SK-N-SH (cell line): ENCODE measurements at regions not wholly inside any gene's neighbourhood (a gene's known extent, or its start where the extent isn't known, plus 50 kb on each side); places are given as distances from the start of the nearest gene placed in this dataset.

Source experiments
- CTCF ChIA-PET: fragments of 300-600, 350-600 bp; formaldehyde crosslinking; extraction: SDS; loops from one replicate; lab custom pipeline; 2021; lab: Yijun Ruan, JAX
- POLR2A ChIA-PET: fragments of 350-600 bp; sonication (Branson Sonifier 250); formaldehyde crosslinking; extraction: SDS; loops from one replicate; lab custom pipeline; 2020; ENCODE audit warnings: antibody characterized with exemption, inconsistent platforms; lab: Yijun Ruan, JAX
- DNase-seq: peaks from one replicate; pipeline ENCODE4 v3.0.0; 2012
- H2AFZ ChIP-seq: fragments of 200-600 bp; sonication (generic); 2 replicates; pipeline ENCODE4 v1.8.1; 2016; ENCODE audit warnings: antibody characterized with exemption, mild to moderate bottlenecking, low read depth
- H3F3A ChIP-seq: fragments of 200-600 bp; sonication (generic); replicated peaks from 2 replicates; pipeline ENCODE3; 2016; ENCODE audit warnings: antibody characterized with exemption, mild to moderate bottlenecking; ENCODE audit not compliant: insufficient read depth
- H3K27ac ChIP-seq, 2 experiments: fragments of 200-500 bp in 1 of 2; fragments of 200-600 bp in 1 of 2; sonication (Bioruptor generic) in 1 of 2; sonication (generic), shearing (Covaris generic) in 1 of 2; 2 replicates each; pipeline versions ENCODE4 v1.5.1 to v1.6.1; 2014 to 2016; ENCODE audit warnings: low read depth in 2 of 2, inconsistent platforms in 1 of 2, low read length in 1 of 2, mild to moderate bottlenecking in 1 of 2, mixed read lengths in 1 of 2
- H3K27me3 ChIP-seq: fragments of 200-600 bp; sonication (generic), shearing (Covaris generic); 2 replicates; pipeline ENCODE4 v1.6.1; 2016; ENCODE audit warnings: mixed run types; ENCODE audit not compliant: insufficient read depth
- H3K36me3 ChIP-seq, 2 experiments: fragments of 200-500 bp in 1 of 2; fragments of 200-600 bp in 1 of 2; sonication (Bioruptor generic) in 1 of 2; sonication (generic) in 1 of 2; replicated peaks in 1 of 2; 2 replicates each; pipeline versions ENCODE3 to v1.5.1; 2014 to 2016; ENCODE audit warnings: low read length in 1 of 2, mild to moderate bottlenecking in 1 of 2; ENCODE audit not compliant: insufficient read depth in 2 of 2, control insufficient read depth in 1 of 2
- H3K4me1 ChIP-seq, 2 experiments: fragments of 200-500 bp in 1 of 2; fragments of 200-600 bp in 1 of 2; sonication (Bioruptor generic) in 1 of 2; sonication (generic), shearing (Covaris generic) in 1 of 2; 2 replicates each; pipeline versions ENCODE4 v1.5.1 to v1.6.1; 2014 to 2016; ENCODE audit warnings: low read depth in 1 of 2, low read length in 1 of 2, mixed run types in 1 of 2; ENCODE audit not compliant: insufficient read depth in 2 of 2, control insufficient read depth in 1 of 2
- H3K4me2 ChIP-seq: fragments of 200-600 bp; sonication (generic), shearing (Covaris generic); 2 replicates; pipeline ENCODE4 v1.6.1; 2017; ENCODE audit warnings: mixed run types
- H3K4me3 ChIP-seq, 2 experiments: fragments of 200-500 bp in 1 of 2; fragments of 200-600 bp in 1 of 2; sonication (Bioruptor generic) in 1 of 2; sonication (generic), shearing (Covaris generic) in 1 of 2; 2 replicates each; pipeline versions ENCODE4 v1.5.1 to v1.8.1; 2014 to 2016; ENCODE audit warnings: low read depth in 2 of 2, inconsistent platforms in 1 of 2, low read length in 1 of 2, mild to moderate bottlenecking in 1 of 2, mixed read lengths in 1 of 2, moderate library complexity in 1 of 2
- H3K79me2 ChIP-seq: fragments of 200-600 bp; sonication (generic); 2 replicates; pipeline ENCODE4 v1.8.1; 2017; ENCODE audit warnings: mild to moderate bottlenecking; ENCODE audit not compliant: insufficient read depth
- H3K9ac ChIP-seq: fragments of 200-600 bp; sonication (generic); 2 replicates; pipeline ENCODE4 v1.6.1; 2017; ENCODE audit warnings: mixed run types
- H3K9me2 ChIP-seq: fragments of 200-600 bp; sonication (generic); 2 replicates; pipeline ENCODE4 v1.6.1; 2017; ENCODE audit warnings: mixed run types
- H3K9me3 ChIP-seq: fragments of 200-600 bp; sonication (generic); 2 replicates; pipeline ENCODE4 v1.6.1; 2017; ENCODE audit warnings: mixed run types, mild to moderate bottlenecking, moderate library complexity
- H4K20me1 ChIP-seq: fragments of 200-600 bp; sonication (generic); 2 replicates; pipeline ENCODE4 v1.6.1; 2017; ENCODE audit warnings: mild to moderate bottlenecking, mixed run types; ENCODE audit not compliant: insufficient read depth
- CTCF ChIP-seq: fragments of 200-600 bp; sonication (generic); IDR thresholded peaks from 2 replicates; pipeline ENCODE4 v1.6.1; 2017; ENCODE audit warnings: antibody characterized with exemption, mild to moderate bottlenecking, moderate library complexity
- EP300 ChIP-seq, 2 experiments: IDR thresholded peaks; 2 replicates each; pipeline versions ENCODE4 v1.4.0 to v1.6.1; 2012; ENCODE audit warnings: borderline replicate concordance in 1 of 2, low read depth in 1 of 2, low read length in 1 of 2
- FOSL2 ChIP-seq: IDR thresholded peaks from 2 replicates; pipeline ENCODE4 v1.4.0; 2012; ENCODE audit warnings: low read depth, mild to moderate bottlenecking, moderate library complexity, borderline replicate concordance
- FOXJ3 ChIP-seq: sonication (generic); formaldehyde crosslinking; IDR thresholded peaks from 2 replicates; pipeline ENCODE4 v1.5.1; 2020; ENCODE audit warnings: mild to moderate bottlenecking, missing genetic modification reagents
- GATA2 ChIP-seq: sonication (generic); formaldehyde crosslinking; IDR thresholded peaks from 2 replicates; pipeline ENCODE4 v1.5.0; 2020; ENCODE audit warnings: mild to moderate bottlenecking, missing genetic modification reagents
- IRF3 ChIP-seq: fragments of 150-350 bp; IDR thresholded peaks from 2 replicates; pipeline ENCODE4 v1.6.1; 2016; ENCODE audit warnings: mild to moderate bottlenecking, low read depth, low read length
- JUND ChIP-seq: IDR thresholded peaks from 2 replicates; pipeline ENCODE4 v1.4.0; 2012
- MEF2A ChIP-seq: IDR thresholded peaks from 2 replicates; pipeline ENCODE4 v1.4.0; 2012; ENCODE audit warnings: low read depth, borderline replicate concordance
- NFIC ChIP-seq: IDR thresholded peaks from 2 replicates; pipeline ENCODE4 v1.4.0; 2012; ENCODE audit warnings: borderline replicate concordance
- RAD21 ChIP-seq: IDR thresholded peaks from 2 replicates; pipeline ENCODE4 v1.6.1; 2012; ENCODE audit warnings: mild to moderate bottlenecking, low read length
- RCOR1 ChIP-seq: fragments of 150-350 bp; IDR thresholded peaks from 2 replicates; pipeline ENCODE4 v1.6.1; 2017; ENCODE audit warnings: antibody characterized with exemption, low read length
- REST ChIP-seq: IDR thresholded peaks from 2 replicates; pipeline ENCODE4 v1.6.1; 2012; ENCODE audit warnings: mild to moderate bottlenecking, low read depth, low read length, moderate library complexity
- RFX5 ChIP-seq: IDR thresholded peaks from 2 replicates; pipeline ENCODE4 v1.6.1; 2012; ENCODE audit warnings: mild to moderate bottlenecking, improper control_type of control experiment, low read length
- RXRA ChIP-seq: IDR thresholded peaks from 2 replicates; pipeline ENCODE4 v1.4.0; 2012; ENCODE audit warnings: low read depth, mild to moderate bottlenecking, borderline replicate concordance
- SIN3A ChIP-seq: IDR thresholded peaks from 2 replicates; pipeline ENCODE4 v1.6.1; 2012; ENCODE audit warnings: low read depth, mild to moderate bottlenecking, low read length, moderate library complexity, borderline replicate concordance
- SMC3 ChIP-seq: IDR thresholded peaks from 2 replicates; pipeline ENCODE4 v1.6.1; 2012; ENCODE audit warnings: low read depth, low read length, improper control_type of control experiment
- TAF1 ChIP-seq: IDR thresholded peaks from 2 replicates; pipeline ENCODE4 v1.6.1; 2012; ENCODE audit warnings: low read depth, mild to moderate bottlenecking, low read length, moderate library complexity, borderline replicate concordance
- WGBS: methylation state at CpG from one replicate; pipeline ENCODE4 v1.1.6; 2017; ENCODE audit warnings: low lambda C conversion rate; 5-methylcytosine and 5-hydroxymethylcytosine counted together
- TF ChIP-seq, protein P1 (sequence below): IDR thresholded peaks from 2 replicates; pipeline ENCODE4 v1.4.0; 2012; ENCODE audit warnings: low read depth, borderline replicate concordance

DNA sequence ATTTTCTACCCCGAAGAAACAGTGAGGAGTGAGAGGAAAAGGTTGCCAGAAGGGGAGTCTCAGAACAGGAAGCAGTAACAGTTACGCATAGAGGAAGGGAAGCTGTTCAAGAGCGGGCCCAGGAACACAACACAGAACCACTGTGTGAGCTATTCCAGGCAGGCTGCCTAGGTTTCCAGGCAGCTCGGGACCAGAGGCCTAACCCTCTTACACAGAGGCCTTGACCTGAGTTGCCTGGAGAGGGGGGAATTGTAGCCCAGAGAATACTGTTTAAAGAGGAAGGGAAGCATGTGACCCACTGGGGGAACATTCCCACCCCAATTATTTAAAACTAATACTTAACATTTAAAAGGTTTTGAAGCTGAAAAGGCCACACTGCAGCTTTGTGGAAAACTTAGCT, 93.3 kb upstream of the ZNF98 start:
- no peaks in the 10 kb centered on the region for H3F3A ChIP-seq
- H3K9ac ChIP-seq = no peak overlapping the region
- H4K20me1 ChIP-seq = no peaks in the 10 kb centered on the region
- no peaks in the 10 kb centered on the region for H3K27me3 ChIP-seq
- ChIA-PET POLR2A (no interaction called here), CTCF (no interaction called here)
- no peaks in the 10 kb centered on the region for H3K4me1 ChIP-seq
- H3K9me2 ChIP-seq = no peaks in the 10 kb centered on the region
- WGBS = 11% methylated on average over 4 of the region's 4 CpGs
- no peak for TF ChIP-seq TAF1
- no peak for TF ChIP-seq RCOR1
- no peak for TF ChIP-seq REST
- H3K79me2 ChIP-seq = no peaks in the 10 kb centered on the region
- no peak overlapping the region for H2AFZ ChIP-seq
- H3K9me3 ChIP-seq = no peaks in the 10 kb centered on the region
- no peak for DNase-seq
- no peak overlapping the region for H3K4me2 ChIP-seq
- H3K4me3 ChIP-seq = no peak overlapping the region
- no peaks in the 10 kb centered on the region for H3K36me3 ChIP-seq
- no peak overlapping the region for H3K27ac ChIP-seq

DNA sequence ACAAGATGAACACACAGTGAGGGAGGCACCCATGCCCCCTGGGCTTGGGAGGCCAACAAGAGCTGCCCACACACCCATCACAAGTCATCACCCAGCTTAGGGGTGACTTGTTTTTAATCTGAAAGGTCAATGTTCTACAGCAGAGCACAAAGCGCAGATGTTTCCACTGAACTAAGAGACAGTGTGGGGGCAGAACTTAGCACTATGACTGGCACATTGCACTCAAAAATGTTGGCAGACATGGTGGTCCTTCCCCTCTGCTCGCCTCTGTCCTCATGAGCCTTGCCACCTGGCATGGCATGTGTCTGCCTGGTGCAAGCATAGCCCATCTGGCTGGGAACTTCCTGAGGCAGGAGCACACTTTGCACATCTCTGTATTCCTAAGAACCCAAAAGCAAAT, 81.4 kb upstream of the ZNF98 start:
- DNase-seq = no peak
- no peaks in the 10 kb centered on the region for H3K79me2 ChIP-seq
- no peaks in the 10 kb centered on the region for H3K9me2 ChIP-seq
- no peaks in the 10 kb centered on the region for H4K20me1 ChIP-seq
- H3K27ac ChIP-seq = no peak overlapping the region
- no peaks in the 10 kb centered on the region for H3F3A ChIP-seq
- WGBS = 0% methylated on average over 2 of the region's 2 CpGs
- ChIA-PET POLR2A (no interaction called here), CTCF (no interaction called here)
- no peak overlapping the region for H3K9ac ChIP-seq
- H3K4me1 ChIP-seq = no peaks in the 10 kb centered on the region
- H3K27me3 ChIP-seq = no peaks in the 10 kb centered on the region
- no peaks in the 10 kb centered on the region for H3K36me3 ChIP-seq
- no peaks in the 10 kb centered on the region; the same call in 1 of the 2 replicates for H3K9me3 ChIP-seq
- no peak overlapping the region for H3K4me3 ChIP-seq
- no peak overlapping the region for H2AFZ ChIP-seq
- no peak overlapping the region for H3K4me2 ChIP-seq
- TF ChIP-seq SIN3A (no peak), SMC3 (no peak), FOXJ3 (CRISPR knock-in tag) (no peak), NFIC (no peak), RAD21 (no peak), RFX5 (no peak), IRF3 (no peak), EP300 (IDR thresholded peaks at IDR 0.05; ENCODE audit: borderline replicate concordance in 1 of 2, low read depth in 1 of 2, low read length in 1 of 2) (no peak), FOSL2 (no peak), CTCF (no peak), TAF1 (no peak), RXRA (no peak), RCOR1 (no peak), MEF2A (no peak), JUND (no peak), GATA2 (CRISPR knock-in tag) (no peak)
- TF ChIP-seq, protein P1, sequence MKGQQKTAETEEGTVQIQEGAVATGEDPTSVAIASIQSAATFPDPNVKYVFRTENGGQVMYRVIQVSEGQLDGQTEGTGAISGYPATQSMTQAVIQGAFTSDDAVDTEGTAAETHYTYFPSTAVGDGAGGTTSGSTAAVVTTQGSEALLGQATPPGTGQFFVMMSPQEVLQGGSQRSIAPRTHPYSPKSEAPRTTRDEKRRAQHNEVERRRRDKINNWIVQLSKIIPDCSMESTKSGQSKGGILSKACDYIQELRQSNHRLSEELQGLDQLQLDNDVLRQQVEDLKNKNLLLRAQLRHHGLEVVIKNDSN = no peak
